ENCODE measurements at regions not wholly inside any gene's neighbourhood (a gene's known extent, or its start where the extent isn't known, plus 50 kb on each side); places are given as distances from the start of the nearest gene placed in this dataset.
"Not testable (repeated sequence)": the region's sequence is repeated elsewhere in the genome, so short reads cannot be mapped to it uniquely, and the experiment has no call there.

GRCh38 chr22:27300536-27301285, 500.8 kb downstream of the MN1 start:
- no peak for DNase-seq

- no peak for DNase-seq
Observed at GRCh38 chr22:27302501-27302900, 499.1 kb downstream of the MN1 start.

GRCh38 chr22:27303718-27304117, 497.8 kb downstream of the MN1 start:
- no peak for DNase-seq

GRCh38 chr22:27306771-27307170, 494.8 kb downstream of the MN1 start:
- DNase-seq = no peak

- DNase-seq = no peak
Observed at GRCh38 chr22:27307545-27308247, 493.9 kb downstream of the MN1 start.

GRCh38 chr22:27308513-27308912, 493.0 kb downstream of the MN1 start:
- DNase-seq = no peak

- DNase-seq = no peak
Observed at GRCh38 chr22:27309697-27310096, 491.9 kb downstream of the MN1 start.

GRCh38 chr22:27310966-27311697, 490.4 kb downstream of the MN1 start:
- no peak for DNase-seq

- DNase-seq = no peak
Observed at GRCh38 chr22:27311698-27312550, 489.6 kb downstream of the MN1 start.

GRCh38 chr22:27312565-27312964, 489.0 kb downstream of the MN1 start:
- DNase-seq = no peak

- no peak for DNase-seq
Observed at GRCh38 chr22:27312966-27313855, 488.3 kb downstream of the MN1 start.

GRCh38 chr22:27314276-27314807, 487.2 kb downstream of the MN1 start:
- no peak for DNase-seq

- DNase-seq = no peak
Observed at GRCh38 chr22:27315833-27316232, 485.7 kb downstream of the MN1 start.

GRCh38 chr22:27317096-27317495, 484.5 kb downstream of the MN1 start:
- DNase-seq = no peak

GRCh38 chr22:27317971-27318428, 483.6 kb downstream of the MN1 start:
- no peak for DNase-seq

- no peak for DNase-seq
Observed at GRCh38 chr22:27318516-27318915, 483.0 kb downstream of the MN1 start.

GRCh38 chr22:27323661-27324060, 477.9 kb downstream of the MN1 start:
- no peak for DNase-seq

GRCh38 chr22:27324908-27325307, 476.6 kb downstream of the MN1 start:
- DNase-seq = not testable (repeated sequence)

- no peak for DNase-seq
Observed at GRCh38 chr22:27327497-27327896, 474.1 kb downstream of the MN1 start.

- DNase-seq = no peak
Observed at GRCh38 chr22:27327981-27328721, 473.4 kb downstream of the MN1 start.
